ENCODE measurements at regions not wholly inside any gene's neighbourhood (a gene's known extent, or its start where the extent isn't known, plus 50 kb on each side); places are given as distances from the start of the nearest gene placed in this dataset.

DNA sequence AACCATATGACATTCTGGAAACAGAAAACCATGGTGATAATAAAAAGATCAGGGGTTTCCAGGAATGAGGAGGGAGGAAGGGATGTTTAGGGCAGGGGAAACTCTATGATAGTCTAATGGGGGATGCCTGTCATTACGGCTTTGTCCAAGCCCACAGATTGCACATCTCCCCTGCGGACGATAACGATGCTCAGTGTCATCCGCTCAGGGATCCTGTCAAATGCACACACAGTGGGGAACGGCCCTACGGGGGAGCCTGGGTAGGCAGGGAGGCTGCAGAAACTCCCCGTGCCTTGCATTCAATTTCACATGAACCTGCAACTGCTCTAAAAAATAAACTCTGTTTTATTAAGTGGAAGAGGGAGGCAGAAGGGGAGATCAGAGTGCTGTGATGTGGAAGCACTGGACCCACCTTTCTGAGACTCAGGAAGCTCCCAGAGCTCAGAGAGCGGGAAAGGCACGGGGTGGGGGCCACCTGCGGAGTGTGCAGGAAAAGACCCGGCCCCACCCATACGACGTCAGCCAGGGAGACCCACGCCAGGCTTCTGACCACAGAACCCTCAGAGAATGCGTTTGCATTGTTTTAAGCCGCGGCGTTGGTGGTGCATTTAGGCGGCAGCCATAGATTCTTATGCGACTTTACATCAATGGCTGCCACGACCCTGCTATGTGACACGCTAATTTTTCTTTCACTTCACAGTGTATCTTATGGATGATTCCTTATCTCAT is 543.5 kb downstream of the BRD1 start:
- Histone ChIP-seq H3K4me1 (ENCODE audit: control insufficient read depth in 1 of 2, low read depth in 2 of 2) (no peaks in the 10 kb centered on the region), H3K27ac (no peak overlapping the region), H3K36me3 (no peaks in the 10 kb centered on the region), H3K9me3 (no peaks in the 10 kb centered on the region), H3K27me3 (replicated peaks; ENCODE audit: insufficient read depth) (no peaks in the 10 kb centered on the region), H3K4me3 (no peak overlapping the region)
- ATAC-seq (ENCODE audit: insufficient number of reproducible peaks, low FRiP score, low read depth) = no peak
- no peak for DNase-seq (ENCODE audit: low spot score)
- no peak for TF ChIP-seq CTCF (IDR thresholded peaks at IDR 0.05)

DNA sequence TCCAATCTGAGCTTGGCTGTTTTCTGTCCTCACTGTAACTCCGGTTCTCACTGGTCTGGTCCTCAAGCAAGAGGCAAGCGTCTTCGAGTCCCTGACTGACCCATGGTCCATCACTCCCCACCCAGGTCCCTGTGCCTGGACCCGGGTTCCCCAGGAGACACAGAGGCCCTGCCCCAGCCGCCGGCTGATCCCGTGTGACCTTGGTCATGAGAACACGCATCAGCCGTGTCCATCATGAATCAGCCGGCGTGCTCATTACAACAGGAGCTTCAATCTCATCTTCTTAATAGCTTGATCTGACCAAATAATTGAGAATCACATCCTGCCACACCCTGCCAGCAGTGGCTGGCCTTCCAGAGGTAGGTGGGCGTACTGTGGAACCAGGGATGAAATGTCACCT is 545.1 kb downstream of the BRD1 start:
- Histone ChIP-seq H3K4me1 (ENCODE audit: control insufficient read depth in 1 of 2, low read depth in 2 of 2) (no peaks in the 10 kb centered on the region), H3K9me3 (no peaks in the 10 kb centered on the region), H3K36me3 (no peaks in the 10 kb centered on the region), H3K27ac (no peak overlapping the region), H3K27me3 (replicated peaks; ENCODE audit: insufficient read depth) (no peaks in the 10 kb centered on the region), H3K4me3 (no peak overlapping the region)
- DNase-seq (ENCODE audit: low spot score) = no peak
- no peak for ATAC-seq (ENCODE audit: insufficient number of reproducible peaks, low FRiP score, low read depth)
- no peak for TF ChIP-seq CTCF (IDR thresholded peaks at IDR 0.05)

DNA sequence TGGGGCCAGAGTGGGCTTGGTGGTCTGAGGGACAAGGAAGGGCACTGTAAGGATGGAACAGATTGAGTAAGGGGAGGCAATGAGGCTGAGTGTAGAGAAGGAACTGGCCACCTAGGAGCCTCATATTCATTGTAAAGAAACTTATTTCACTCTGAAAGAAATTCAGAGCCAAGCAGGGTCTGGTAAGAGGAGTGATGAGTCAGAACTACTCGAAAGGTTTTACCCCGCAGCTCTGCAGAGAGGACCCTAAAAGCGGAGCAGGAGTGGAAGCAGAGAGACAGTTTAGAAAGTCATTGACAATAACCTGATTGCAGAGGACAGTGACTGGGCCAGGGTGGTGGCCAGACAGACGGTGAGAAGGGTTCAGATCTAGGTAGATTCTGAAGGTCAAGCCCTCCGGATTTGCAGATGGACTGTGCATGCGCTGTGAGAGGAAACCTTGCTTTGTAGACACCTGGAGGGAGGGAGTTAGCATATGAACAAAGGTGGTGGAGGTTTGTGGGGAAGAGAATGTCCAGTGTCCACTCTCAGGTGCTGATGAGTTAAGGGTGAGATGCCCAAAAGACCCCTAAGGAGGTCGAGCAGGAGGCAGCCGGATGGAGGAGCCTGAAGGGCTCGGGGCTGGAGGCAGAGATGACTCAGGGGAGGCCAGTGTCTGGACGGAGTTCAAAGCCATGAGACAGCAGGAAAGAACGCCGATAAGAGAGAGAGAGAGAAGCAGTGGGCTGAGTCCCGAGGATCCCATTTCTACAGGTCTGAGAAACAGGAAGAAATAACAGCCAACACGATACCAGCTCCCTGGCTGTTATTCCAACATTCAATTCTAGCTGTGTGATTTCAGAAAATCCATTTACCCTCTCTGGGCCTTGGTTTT is 546.0 kb downstream of the BRD1 start:
- H3K4me3 ChIP-seq = no peak overlapping the region
- H3K27ac ChIP-seq = no peak overlapping the region
- no peaks in the 10 kb centered on the region for H3K9me3 ChIP-seq
- DNase-seq (ENCODE audit: low spot score) (no peak), ATAC-seq (ENCODE audit: insufficient number of reproducible peaks, low FRiP score, low read depth) (no peak)
- no peak for TF ChIP-seq CTCF (IDR thresholded peaks at IDR 0.05)
- no peaks in the 10 kb centered on the region for H3K36me3 ChIP-seq
- H3K27me3 ChIP-seq (replicated peaks; ENCODE audit: insufficient read depth) = no peaks in the 10 kb centered on the region
- H3K4me1 ChIP-seq (ENCODE audit: control insufficient read depth in 1 of 2, low read depth in 2 of 2) = no peaks in the 10 kb centered on the region

DNA sequence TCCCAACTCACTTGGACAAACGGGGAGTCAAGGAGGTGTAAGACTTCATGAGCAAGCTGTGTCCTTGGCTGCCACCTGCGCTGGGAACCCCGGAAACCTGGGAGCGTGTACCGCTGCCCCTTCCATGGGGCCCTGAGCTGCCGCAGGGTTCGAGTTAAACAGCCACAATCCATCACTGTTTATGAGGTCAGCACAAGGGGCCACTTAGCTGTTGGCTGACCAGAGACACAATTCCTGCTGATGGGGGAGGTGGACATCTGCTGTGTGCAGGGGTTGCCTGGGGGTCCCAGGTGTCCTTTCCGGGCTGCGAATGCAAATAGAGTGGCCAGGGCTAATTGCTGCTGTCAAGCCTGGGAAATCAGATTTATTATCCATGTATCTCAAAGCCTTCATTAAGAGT is 549.3 kb downstream of the BRD1 start:
- no peaks in the 10 kb centered on the region for H3K4me1 ChIP-seq (ENCODE audit: control insufficient read depth in 1 of 2, low read depth in 2 of 2)
- no peaks in the 10 kb centered on the region for H3K27me3 ChIP-seq (replicated peaks; ENCODE audit: insufficient read depth)

More for the DNA sequence above, 549.3 kb downstream of the BRD1 start:
- no peak for TF ChIP-seq CTCF (IDR thresholded peaks at IDR 0.05)
- no peak for DNase-seq (ENCODE audit: low spot score)
- H3K4me3 ChIP-seq = no peak overlapping the region
- H3K9me3 ChIP-seq = no peaks in the 10 kb centered on the region
- no peak overlapping the region for H3K27ac ChIP-seq
- ATAC-seq (ENCODE audit: insufficient number of reproducible peaks, low FRiP score, low read depth) = no peak
- no peaks in the 10 kb centered on the region for H3K36me3 ChIP-seq
